GM19397 (cell line): ENCODE measurements at regions not wholly inside any gene's neighbourhood (a gene's known extent, or its start where the extent isn't known, plus 50 kb on each side); places are given as distances from the start of the nearest gene placed in this dataset.

Experiments
- ATAC-seq: cut with Tn5 transposase; IDR thresholded peaks from one replicate; pipeline ENCODE4 v1.9.1; 2021; ENCODE audit warnings: mild to moderate bottlenecking, moderate library complexity; ENCODE audit not compliant: unreplicated experiment

DNA sequence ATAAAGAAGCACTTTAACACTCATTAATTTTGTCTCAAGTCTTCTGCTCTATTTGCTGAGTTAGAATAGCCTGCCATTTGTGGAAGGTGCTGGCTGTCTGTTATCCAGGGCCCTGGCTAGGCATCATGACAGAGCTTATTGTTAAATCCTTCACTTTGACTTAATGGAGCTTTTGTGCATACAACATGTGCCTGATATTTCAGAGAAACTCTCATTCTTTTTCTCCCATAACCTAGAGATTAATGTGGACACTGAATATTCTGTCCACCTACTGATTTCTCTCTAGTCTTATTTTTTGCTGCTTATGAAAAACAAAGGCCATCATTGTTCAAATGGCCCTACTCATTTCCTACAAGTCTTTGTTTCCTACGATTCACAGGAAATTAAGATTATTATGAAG, 383.1 kb upstream of the HTR2A start:
- no peak for ATAC-seq

DNA sequence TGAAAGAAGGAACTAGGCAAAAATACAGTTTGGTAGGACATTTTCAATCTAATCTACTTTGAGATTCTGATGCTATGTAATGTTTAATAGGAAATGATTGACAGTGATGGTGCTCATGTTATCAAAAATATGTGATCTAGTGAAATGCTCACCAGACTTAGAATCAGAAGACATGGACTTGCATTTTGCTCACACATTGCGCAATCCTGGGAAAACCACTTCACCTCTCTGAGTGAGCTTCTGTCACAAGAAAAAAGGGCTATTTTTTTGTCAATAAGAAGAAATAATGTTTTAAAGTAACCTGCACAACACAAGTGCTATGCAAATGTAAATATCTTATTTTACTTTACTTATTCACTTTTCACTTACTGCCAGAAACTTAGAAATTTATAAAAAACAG, 380.9 kb upstream of the HTR2A start:
- ATAC-seq: no peak

DNA sequence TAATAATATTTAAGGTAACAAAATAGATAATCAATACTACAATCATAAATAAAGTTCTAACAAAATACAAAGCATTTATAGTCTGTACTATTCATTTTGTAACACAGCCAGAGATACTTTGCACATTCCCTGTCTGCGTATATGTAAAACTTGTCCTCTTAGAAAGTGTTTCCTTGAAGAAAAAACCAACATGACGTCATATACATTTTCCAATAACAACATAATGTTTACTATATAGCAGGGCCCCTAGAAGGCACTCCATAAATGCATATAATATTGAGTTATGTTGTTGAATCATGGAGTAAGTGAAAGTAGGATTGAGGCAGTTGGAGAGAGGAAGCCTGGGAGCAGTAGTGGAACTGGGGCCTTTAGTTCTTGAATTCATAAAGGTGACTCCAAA, 371.4 kb upstream of the HTR2A start:
- no peak for ATAC-seq

DNA sequence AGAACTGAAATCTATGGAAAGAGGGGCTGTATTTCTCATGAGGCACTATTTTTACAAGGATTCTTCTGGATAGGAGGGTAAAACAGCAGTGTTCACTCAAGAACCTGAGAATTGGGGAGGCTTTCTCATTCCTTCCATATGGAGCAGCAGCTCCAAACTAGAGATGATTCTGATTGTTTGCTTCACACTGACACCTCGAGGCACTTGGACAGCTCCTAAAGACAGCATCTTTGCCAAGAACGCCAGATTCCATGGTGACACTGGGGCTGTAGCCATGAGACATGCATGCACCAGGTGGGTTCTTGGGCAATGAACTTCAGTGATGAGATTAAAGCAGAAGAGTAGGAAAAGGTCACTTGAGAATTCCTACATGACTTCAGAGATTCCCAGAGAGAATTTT, 361.5 kb upstream of the HTR2A start:
- ATAC-seq: no peak

DNA sequence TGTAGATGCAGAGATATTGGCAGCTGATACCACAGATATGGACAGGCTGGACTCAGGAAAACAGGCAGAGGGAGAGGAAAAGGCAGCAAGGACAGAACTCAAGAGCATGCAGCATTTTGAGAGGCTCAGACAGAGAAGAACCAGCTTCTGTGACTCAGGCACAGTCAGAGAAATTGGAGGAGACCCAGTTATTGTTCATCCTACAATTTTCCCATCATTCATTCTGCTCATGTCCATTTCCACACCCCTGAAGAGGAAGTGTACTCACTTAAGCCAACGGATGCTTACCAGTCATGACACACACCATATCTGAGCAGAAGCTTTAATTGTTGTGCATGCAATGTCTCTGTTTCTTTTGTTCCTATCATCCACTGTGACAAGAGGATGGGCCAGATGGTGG, 359.8 kb upstream of the HTR2A start:
- no peak for ATAC-seq

DNA sequence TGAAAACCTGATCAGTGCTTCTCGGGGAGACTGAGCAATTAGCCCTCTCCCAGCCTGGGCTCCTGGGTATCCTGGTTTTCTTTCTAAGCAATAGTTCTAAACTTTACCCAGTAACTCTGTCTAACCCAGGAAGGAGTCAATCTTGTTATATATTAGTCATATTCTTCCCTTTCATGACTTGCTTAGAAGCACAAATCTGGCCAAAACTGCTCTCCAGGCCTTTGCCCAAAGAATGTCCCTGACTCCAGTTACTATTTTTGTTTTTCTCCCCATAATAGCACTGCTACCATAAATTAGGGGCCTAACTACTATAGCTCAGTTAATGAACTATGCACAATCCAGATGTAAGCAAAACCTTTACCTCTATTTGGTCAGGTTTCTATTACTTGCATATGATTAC, 355.8 kb upstream of the HTR2A start:
- no peak for ATAC-seq

DNA sequence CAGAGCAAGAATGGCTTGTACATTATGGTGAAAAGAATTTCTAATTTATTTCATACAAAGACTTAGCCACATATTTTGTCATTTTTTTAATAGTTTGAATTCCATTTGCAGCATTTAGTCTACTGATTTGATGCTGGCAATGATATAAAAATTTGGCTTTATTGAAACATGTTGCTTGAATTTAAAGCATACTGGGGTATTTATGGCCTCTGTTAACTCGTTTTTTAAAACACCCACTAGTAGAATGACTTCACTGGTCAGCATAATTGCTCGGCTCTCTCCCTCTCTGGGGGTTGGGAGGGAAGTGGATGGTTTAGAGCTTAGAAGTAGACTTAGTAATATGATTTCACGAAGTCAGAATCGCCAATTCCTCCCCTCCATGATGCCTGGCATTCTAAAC, 354.9 kb upstream of the HTR2A start:
- ATAC-seq: no peak

DNA sequence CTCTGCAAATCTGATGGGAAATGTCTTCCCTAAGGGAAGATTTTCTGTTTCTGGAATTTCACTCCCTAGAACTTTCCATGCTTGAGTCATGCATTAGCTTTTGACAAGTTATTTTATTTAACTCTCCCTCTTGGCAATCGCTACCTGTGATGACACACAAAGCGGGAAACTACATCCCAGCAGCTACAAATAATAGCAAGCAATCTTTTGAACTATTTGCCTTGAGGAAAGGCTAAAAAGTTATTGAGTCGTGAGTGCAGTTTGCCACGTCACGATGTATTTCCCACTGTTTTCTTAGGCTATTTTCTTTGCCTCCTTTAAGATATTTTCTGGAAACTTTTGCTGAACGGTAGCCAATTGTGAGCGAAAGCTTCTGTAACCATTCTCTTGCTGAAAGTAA, 353.3 kb upstream of the HTR2A start:
- ATAC-seq: no peak

DNA sequence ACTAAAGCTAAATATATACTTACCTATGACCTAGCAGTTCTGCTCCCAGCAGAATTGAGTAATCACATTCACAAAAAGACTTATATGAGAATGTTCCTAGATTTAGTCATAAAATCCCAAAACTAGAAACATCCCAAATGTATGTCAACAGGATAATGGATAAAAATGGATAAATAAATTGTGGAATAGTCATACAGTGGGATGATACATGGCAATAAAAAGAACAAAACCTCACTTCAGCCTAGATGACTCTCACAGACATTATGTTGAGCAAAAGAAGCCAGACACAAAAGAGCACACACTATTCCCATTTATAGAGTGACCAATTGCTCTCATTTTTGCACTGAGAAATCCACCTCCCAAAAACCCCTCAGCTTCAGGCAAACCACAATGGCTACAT, 352.4 kb upstream of the HTR2A start:
- ATAC-seq: no peak

DNA sequence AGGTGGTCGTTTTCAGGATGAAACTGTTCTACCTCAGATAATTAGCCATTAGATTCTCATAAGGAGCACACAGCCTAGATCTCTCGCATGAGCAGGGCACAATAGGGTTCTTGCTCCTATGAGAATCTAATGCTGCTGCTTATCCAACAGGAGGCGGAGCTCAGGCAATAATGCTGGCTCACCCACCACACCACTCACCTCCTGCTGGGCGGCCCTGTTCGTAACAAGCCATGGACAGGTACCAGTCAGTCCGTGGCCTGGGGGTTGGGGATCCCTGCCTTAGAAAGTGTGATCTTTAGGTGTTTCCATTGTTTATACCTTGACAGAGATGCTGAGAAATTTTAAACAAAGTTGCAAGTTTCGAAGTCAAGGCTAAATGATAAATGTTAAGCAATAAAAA, 344.6 kb upstream of the HTR2A start:
- no peak for ATAC-seq

DNA sequence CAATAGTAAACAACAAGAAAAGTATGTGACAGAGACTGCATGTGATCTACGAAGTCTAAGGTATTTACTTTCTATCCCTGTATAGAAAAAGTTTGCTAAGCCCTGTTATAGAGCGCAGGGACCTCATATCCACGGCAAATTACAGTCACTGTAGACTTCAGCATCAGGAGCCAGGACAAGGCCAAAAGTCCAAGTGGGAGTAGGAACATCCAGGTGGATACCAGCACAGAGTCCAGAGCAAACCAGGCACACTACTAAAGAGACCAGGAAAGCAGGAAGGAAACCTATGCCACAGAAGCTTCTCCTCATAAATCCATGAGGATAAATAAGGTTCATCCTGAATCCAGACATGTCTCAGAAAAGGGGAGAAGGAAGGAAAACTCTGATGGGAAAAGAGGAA, 342.2 kb upstream of the HTR2A start:
- ATAC-seq: no peak

DNA sequence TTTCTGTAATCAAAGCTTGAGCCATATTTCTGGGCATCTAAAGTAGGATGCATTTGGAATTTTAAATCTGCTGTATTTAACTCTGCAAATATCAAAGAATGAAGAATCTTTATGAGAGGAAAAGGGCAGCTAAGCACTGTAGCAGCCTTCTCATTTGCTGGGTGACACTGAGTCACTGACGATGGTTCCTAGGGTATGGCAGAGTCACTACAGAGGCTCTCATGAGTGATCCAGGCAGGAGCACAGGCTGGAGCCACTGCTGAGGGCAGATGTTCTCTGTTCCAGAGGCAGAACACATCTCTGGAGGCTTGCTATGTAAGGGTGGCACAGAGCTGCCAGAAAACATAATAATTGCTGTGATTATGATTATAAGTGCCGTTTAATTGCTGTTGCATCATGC, 340.7 kb upstream of the HTR2A start:
- no peak for ATAC-seq

DNA sequence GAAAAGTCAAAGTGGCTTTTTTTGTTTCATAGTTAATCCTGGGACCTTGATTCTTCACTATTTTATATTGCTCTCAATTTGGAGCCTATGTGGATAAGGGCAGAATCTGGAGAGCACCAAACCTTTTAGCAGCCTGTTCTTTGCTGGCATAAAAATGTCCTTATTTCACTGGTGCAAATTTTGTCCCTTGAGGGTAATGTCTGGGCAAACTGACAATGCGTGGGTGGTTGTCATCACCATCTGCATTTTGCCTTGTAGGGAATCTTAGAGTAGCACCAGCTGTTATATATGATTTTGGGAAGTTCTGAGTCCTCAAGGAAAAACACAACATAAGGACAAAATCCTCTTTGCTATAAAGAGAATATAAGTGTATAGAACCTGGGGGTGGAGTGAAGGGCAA, 336.9 kb upstream of the HTR2A start:
- ATAC-seq: no peak

DNA sequence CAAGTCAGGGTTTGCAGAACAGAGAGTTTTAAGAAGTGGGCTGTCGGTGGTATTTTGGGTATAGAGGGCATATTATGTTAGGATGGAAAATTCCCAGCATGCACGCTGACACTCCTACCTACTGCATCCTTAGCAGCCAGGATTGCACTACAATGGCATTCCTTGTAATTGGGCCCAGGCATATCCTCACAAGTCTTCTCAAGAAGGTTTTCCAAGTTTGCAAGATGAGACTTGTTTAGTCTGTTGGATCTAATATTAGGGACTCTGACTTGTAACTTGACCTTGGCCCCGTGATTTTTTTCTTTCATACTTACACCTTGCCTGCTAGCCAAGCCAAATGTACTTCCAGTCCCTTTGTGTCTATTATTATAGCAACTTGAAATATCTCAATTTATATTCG, 335.7 kb upstream of the HTR2A start:
- no peak for ATAC-seq

DNA sequence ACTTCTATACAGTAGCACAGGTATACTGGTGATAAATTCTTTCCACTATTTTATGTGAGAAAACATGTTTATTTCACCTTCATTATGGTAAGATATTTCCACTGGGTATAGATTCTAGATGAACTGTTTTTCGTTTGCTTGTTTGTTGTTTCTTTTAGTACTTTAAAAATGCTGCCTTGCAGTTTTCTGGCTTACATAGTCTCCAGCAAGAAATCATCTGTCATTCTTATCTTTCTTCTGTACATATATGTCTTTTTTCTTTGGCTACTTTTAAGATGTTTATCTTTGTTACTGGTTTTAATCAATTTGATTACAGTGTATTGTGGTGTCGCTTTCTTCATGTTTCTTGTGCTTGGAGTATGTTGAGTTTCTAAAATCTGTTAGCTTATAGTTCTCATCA, 333.3 kb upstream of the HTR2A start:
- no peak for ATAC-seq

DNA sequence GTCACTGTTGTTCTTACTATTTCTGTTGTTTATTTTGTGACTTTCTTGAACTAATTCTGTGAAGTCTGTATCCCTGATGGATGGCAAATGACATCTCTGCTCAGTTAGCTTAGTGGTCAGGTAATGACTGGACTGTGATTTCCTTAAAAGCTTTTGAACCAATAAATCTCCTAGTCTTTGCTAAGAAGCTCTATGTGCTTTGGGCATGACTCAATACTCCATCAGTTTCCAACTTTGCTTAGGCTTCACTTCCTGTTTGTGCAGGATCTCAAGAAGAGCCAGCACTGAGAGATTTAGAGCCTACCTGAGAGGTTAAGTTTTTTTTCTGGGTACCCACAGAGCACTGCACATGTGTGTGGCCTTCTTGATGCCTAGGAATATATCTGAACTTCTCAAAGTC, 329.7 kb upstream of the HTR2A start:
- no peak for ATAC-seq

DNA sequence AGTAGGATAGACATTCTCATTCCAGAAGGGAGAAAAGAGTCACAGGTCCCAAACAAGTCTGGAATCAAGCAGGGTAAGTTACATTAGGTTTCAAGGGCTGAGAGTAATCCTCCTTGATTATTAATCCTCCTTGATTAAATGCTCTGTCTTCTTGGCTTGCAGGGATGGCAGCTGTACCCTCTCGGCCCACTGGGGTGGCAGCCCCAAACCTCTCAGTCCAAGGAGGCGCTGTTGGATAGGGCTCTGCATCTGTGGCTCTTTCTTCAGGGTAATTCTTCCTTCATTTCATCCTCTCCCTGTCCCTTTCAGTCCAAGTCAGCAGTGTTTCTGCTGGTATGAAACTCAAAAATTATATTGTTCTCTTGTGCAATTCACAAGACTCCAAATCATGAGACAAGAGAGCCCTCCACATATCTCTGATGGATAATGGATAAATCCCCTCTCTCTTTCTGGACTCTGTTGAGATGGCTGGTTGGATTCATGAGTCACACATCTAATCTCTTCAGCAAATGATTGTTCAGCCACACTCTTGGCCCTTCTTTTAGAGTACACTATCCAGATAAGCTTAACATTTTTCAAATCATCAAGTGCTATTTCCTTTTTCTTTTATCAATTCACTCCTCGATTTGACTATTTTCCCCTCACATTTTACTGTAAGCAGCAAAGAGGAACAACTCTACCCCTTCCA, 323.7 kb upstream of the HTR2A start:
- no peak for ATAC-seq

DNA sequence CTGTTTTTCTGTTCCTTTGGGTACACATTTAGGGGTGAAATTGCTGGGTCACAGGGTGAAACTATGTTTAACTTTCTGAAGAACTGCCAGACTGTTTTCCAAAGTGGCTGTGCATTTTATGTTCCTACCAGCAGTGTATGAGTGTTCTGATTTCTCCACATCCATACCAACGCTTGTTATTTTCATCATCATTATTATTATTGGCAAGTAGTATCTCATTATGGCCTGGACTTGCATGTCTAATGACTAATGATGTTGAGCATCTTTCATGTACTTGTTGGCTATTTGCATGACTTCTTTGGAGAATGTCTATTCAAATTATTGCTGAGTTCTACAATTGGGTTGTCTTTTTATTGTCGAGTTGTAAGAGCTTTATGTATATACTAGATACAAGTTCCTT, 321.8 kb upstream of the HTR2A start:
- no peak for ATAC-seq

DNA sequence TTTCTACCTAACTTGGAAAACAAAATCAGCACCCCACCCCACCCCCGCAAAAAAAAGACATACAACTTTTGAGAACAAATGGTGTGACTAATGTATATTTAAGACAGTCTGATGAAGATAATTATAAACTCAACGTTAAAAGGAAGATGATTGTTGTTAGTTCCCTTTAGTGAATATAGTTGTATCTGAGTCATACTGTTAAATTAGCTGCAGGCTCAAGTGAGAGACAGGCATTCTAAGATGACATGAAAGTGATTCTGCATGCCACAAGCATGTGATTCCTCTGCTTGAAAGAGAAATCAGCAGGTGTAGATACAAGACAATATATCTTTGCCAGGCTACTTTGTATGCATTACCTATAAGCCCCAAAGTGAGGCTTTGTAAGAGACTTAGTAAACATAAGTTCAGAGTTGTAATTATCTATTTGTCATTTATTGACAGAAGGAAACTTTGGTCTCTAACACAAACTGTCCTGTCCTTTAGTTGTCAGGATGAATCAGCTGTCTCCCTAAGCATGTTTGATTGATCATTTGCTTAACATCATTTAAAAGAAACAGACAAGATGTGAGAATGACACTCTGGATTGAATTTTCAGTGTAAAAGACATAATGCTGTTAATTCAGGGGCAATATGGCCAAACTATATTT, 319.4 kb upstream of the HTR2A start:
- ATAC-seq: no peak

DNA sequence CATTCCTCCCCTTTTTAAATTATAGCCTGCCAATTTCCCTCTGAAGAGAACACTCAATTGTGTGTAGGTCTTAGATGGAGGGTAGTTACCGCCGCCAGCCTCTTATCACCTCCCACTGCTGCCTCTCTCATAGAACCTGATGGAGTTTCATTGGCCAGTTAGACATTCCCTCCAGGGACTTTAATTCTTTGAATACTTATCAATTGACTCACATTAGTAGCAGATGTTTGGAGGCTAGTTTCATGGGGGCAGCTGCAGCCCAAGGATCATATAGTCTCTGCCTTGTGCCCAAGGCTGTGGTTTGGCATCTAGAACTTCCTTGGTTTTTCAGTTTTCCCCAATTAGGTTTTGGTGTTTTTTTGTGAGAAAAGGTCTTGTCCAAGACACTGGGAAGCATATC, 318.9 kb upstream of the HTR2A start:
- no peak for ATAC-seq

DNA sequence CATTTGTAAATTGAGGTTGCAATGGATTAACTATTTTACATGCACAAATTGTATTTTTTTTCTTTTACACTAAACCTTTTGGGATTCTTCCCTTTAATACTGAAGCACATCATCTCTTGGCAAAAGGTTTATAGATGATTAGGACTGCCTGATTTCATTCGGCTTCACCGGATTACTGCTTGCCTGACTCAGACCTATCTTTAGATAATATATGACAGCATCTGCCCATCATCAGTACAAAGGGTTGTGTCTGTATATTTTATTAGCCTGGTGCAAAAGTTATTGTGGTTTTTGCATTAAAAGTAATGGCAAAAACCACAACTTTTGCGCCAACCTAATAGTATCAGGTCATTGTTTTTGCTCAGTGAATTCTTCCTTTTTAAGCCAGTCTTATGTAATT, 316.2 kb upstream of the HTR2A start:
- no peak for ATAC-seq

DNA sequence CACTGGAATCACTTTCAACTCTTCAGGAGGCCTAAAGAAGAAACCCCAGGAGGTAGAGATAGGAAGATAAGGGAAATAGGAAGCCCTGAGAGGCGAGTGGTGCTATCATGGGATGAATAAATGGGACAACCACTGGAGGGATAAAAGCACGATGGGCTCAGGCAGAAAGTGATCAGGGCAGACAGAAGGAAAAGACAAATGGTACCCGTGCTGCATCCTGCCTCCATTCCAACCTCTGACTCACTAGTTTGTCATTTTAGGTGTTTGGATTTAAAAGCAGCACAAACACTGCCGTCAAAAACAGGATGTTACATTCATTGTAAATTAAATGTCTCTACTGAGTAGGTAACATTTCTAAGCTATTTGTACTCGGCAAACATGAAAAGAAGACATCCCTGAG, 314.3 kb upstream of the HTR2A start:
- ATAC-seq: no peak

DNA sequence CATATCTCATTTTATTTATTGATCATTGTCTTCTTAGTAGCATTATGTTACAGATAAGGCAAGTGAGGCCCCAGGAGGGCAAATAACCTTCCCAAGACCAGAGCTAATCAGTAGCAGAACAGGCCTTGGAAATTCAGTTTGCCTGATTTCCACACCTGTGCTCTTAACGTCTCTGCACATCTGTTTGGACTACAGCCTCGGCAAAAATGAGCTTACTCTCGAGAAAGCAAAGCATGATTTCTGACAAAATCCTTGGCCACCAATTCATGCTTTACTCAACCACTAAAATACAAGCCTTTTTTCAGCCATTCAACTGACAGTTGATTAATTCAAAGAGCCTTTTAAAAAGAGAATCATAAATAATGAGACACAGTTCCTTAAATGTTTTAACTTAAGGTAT, 309.3 kb upstream of the HTR2A start:
- no peak for ATAC-seq
